ENCODE measurements at regions not wholly inside any gene's neighbourhood (a gene's known extent, or its start where the extent isn't known, plus 50 kb on each side); places are given as distances from the start of the nearest gene placed in this dataset.

- TF ChIP-seq ZNF430 (CRISPR knock-in tag; IDR thresholded peaks at IDR 0.05) (no peak), HNF4G (IDR thresholded peaks at IDR 0.05; ENCODE audit: borderline replicate concordance, low read depth, low read length) (no peak), HNF4G (CRISPR knock-in tag; IDR thresholded peaks at IDR 0.05; ENCODE audit: borderline replicate concordance, low read depth) (no peak), MXD1 (CRISPR knock-in tag; IDR thresholded peaks at IDR 0.05) (no peak), ETV5 (CRISPR knock-in tag; IDR thresholded peaks at IDR 0.05; ENCODE audit: borderline replicate concordance) (no peak), EZH2 (conservative IDR thresholded peaks at IDR 0.05; ENCODE audit: low read depth, low read length) (no peak), SRSF9 (IDR thresholded peaks at IDR 0.05; ENCODE audit: borderline replicate concordance, insufficient read depth, low read depth, low read length, poor library complexity, severe bottlenecking) (no peak), POLR2AphosphoS5 (IDR thresholded peaks at IDR 0.05; ENCODE audit: low read depth, low read length) (no peak), ASH2L (IDR thresholded peaks at IDR 0.05; ENCODE audit: insufficient read length, low read depth, low read length) (no peak), POLR2AphosphoS2 (IDR thresholded peaks at IDR 0.05; ENCODE audit: low read depth, low read length) (no peak)
Observed at GRCh38 chr10:128604025-128604424, 477.8 kb upstream of the MKI67 start.

Measured in HepG2 (cell line).